Thyroid gland (tissue), 4 donors: ENCODE measurements at regions not wholly inside any gene's neighbourhood (a gene's known extent, or its start where the extent isn't known, plus 50 kb on each side); places are given as distances from the start of the nearest gene placed in this dataset.
"Not testable (repeated sequence)": the region's sequence is repeated elsewhere in the genome, so short reads cannot be mapped to it uniquely, and the experiment has no call there.

Source experiments
- CTCF ChIP-seq, 6 experiments: fragments of 200-600 bp in 3 of 6; fragments of 450-650 bp in 3 of 6; sonication (generic) in 3 of 6; IDR thresholded peaks; one replicate each; pipeline ENCODE4 v1.5.1; 2016 to 2019; ENCODE audit warnings: antibody characterized with exemption in 6 of 6, mild to moderate bottlenecking in 2 of 6, inconsistent platforms in 1 of 6, moderate library complexity in 1 of 6
- POLR2A ChIP-seq, 2 donors: fragments of 450-650 bp; IDR thresholded peaks; one replicate each; pipeline ENCODE4 v1.6.1; 2017; ENCODE audit warnings: antibody characterized with exemption in 2 of 2, mild to moderate bottlenecking in 2 of 2, moderate library complexity in 1 of 2

DNA sequence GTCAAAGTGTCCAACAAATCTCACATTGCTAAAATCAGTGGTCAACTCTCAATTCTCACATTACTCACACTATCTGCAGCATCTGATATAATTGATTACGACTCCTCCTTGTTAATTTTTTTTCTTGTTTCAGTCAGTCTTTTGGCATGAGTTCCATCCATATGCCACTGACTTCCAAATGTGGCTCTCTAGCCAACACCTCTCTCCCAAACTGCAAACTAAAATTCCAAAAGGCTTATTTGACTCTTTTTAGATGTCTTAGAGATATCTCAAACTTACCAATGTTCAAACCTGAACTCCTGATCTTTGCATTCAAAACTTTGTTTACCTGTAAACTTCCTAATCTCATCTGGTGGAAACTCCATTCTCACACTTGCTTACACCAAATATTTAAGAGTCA lies 162.1 kb upstream of the ZNF658 start:
- not testable (repeated sequence) for TF ChIP-seq CTCF, POLR2A (IDR thresholded peaks at IDR 0.05)
